GM18502 (cell line): ENCODE measurements at regions not wholly inside any gene's neighbourhood (a gene's known extent, or its start where the extent isn't known, plus 50 kb on each side); places are given as distances from the start of the nearest gene placed in this dataset.
A peak's percentile ranks its signal among the peaks of the same experiment; 100 is the strongest.
"Not testable (repeated sequence)": the region's sequence is repeated elsewhere in the genome, so short reads cannot be mapped to it uniquely, and the experiment has no call there.

ENCODE experiments used
- ATAC-seq: cut with Tn5 transposase; IDR thresholded peaks from one replicate; pipeline ENCODE4 v1.9.1; 2021; ENCODE audit warnings: mild to moderate bottlenecking; ENCODE audit not compliant: unreplicated experiment, poor library complexity

- no peak for ATAC-seq
These were observed 65.7 kb upstream of the LANCL2 start for GRCh38 chr7:55299273-55299967.

- ATAC-seq, result peak; percentile 49
These were observed 61.9 kb upstream of the LANCL2 start for GRCh38 chr7:55303220-55303619.

GRCh38 chr7:55304018-55304762, 60.9 kb upstream of the LANCL2 start:
- no peak for ATAC-seq

GRCh38 chr7:55305135-55305534, 60.0 kb upstream of the LANCL2 start:
- no peak for ATAC-seq

- no peak for ATAC-seq
These were observed 58.8 kb upstream of the LANCL2 start for GRCh38 chr7:55306331-55306730.

GRCh38 chr7:55307123-55307916, 57.8 kb upstream of the LANCL2 start:
- ATAC-seq, result no peak

- peak; percentile 2 for ATAC-seq
These were observed 56.8 kb upstream of the LANCL2 start for GRCh38 chr7:55308186-55308929.

- ATAC-seq, result peak; percentile 91
These were observed 55.8 kb upstream of the LANCL2 start for GRCh38 chr7:55309040-55309991.

GRCh38 chr7:55310287-55311025, 54.7 kb upstream of the LANCL2 start:
- no peak for ATAC-seq

GRCh38 chr7:55311892-55312291, 53.2 kb upstream of the LANCL2 start:
- not testable (repeated sequence) for ATAC-seq

GRCh38 chr7:55313671-55314070, 51.5 kb upstream of the LANCL2 start:
- not testable (repeated sequence) for ATAC-seq

- ATAC-seq, result no peak
These were observed 50.2 kb upstream of the LANCL2 start for GRCh38 chr7:55314967-55315366.
